IMR-90 (cell line): ENCODE measurements at regions not wholly inside any gene's neighbourhood (a gene's known extent, or its start where the extent isn't known, plus 50 kb on each side); places are given as distances from the start of the nearest gene placed in this dataset.

Experiments
- ATAC-seq: fragments of 200-7000 bp; cut with Tn5 transposase; 2 replicates; pipeline ENCODE4 v1.9.1; 2020; ENCODE audit warnings: low read depth, mild to moderate bottlenecking, moderate library complexity
- BruUV-seq: library from RNA; stranded (reverse); fragments of 400-500 nt; replicated peaks from 2 replicates; lab custom pipeline; 2021; lab: Mats Ljungman, UMichigan
- CTCF ChIA-PET: fragments of 300-600 bp; formaldehyde crosslinking; extraction: SDS; loops from one replicate; lab custom pipeline; 2021; ENCODE audit warnings: antibody characterized with exemption; lab: Yijun Ruan, JAX
- POLR2A ChIA-PET: fragments of 300-600 bp; sonication (Branson Sonifier 250); formaldehyde crosslinking; loops from one replicate; lab custom pipeline; 2022; ENCODE audit warnings: antibody characterized with exemption; ENCODE audit not compliant: unreplicated experiment; lab: Charles Lee
- DNase-seq: peaks from one replicate; pipeline ENCODE4 v3.0.0; 2013
- H2AFZ ChIP-seq: replicated peaks from 2 replicates; pipeline ENCODE3; 2013; ENCODE audit warnings: low read length, mild to moderate bottlenecking; ENCODE audit not compliant: poor library complexity
- H2AK5ac ChIP-seq: 2 replicates; pipeline ENCODE4 v1.6.1; 2013; ENCODE audit warnings: low read depth, low read length, inconsistent platforms
- H2AK9ac ChIP-seq: replicated peaks from 2 replicates; pipeline ENCODE3; 2013; ENCODE audit warnings: mild to moderate bottlenecking, low read depth, low read length, moderate library complexity; ENCODE audit not compliant: poor library complexity
- H2BK120ac ChIP-seq: 2 replicates; pipeline ENCODE4 v1.6.1; 2013; ENCODE audit warnings: low read depth, low read length, inconsistent platforms
- H2BK15ac ChIP-seq: 3 replicates; pipeline ENCODE4 v1.6.1; 2013; ENCODE audit warnings: low read depth, low read length, inconsistent platforms
- H2BK20ac ChIP-seq: 2 replicates; pipeline ENCODE4 v1.6.1; 2013; ENCODE audit warnings: low read depth, mild to moderate bottlenecking, inconsistent platforms, low read length, moderate library complexity
- H2BK5ac ChIP-seq: 2 replicates; pipeline ENCODE4 v1.6.1; 2013; ENCODE audit warnings: mild to moderate bottlenecking, low read depth, low read length, inconsistent platforms; ENCODE audit not compliant: poor library complexity, severe bottlenecking
- H3K14ac ChIP-seq: replicated peaks from 2 replicates; pipeline ENCODE4 v1.6.1; 2013; ENCODE audit warnings: low read depth, low read length, inconsistent platforms
- H3K18ac ChIP-seq: 2 replicates; pipeline ENCODE4 v1.6.1; 2013; ENCODE audit warnings: low read depth, low read length, control low read depth
- H3K23ac ChIP-seq: 2 replicates; pipeline ENCODE4 v1.6.1; 2013; ENCODE audit warnings: low read depth, low read length, inconsistent platforms
- H3K27ac ChIP-seq: 2 replicates; pipeline ENCODE4 v1.5.1; 2013; ENCODE audit warnings: mild to moderate bottlenecking, control low read depth, low read length; ENCODE audit not compliant: insufficient read depth
- H3K27me3 ChIP-seq: 2 replicates; pipeline ENCODE4 v1.6.1; 2013; ENCODE audit warnings: low read length; ENCODE audit not compliant: control insufficient read depth, insufficient read depth
- H3K36me3 ChIP-seq: 2 replicates; pipeline ENCODE4 v1.6.1; 2013; ENCODE audit warnings: low read length, mixed read lengths; ENCODE audit not compliant: control insufficient read depth, insufficient read depth
- H3K4ac ChIP-seq: 2 replicates; pipeline ENCODE4 v1.6.1; 2013; ENCODE audit warnings: low read depth, low read length, inconsistent platforms
- H3K4me1 ChIP-seq: 2 replicates; pipeline ENCODE4 v1.6.1; 2013; ENCODE audit warnings: low read length, mixed read lengths; ENCODE audit not compliant: control insufficient read depth, insufficient read depth
- H3K4me2 ChIP-seq: 2 replicates; pipeline ENCODE4 v1.6.1; 2013; ENCODE audit warnings: low read depth, mild to moderate bottlenecking, control low read depth, low read length, moderate library complexity
- H3K4me3 ChIP-seq: 2 replicates; pipeline ENCODE4 v1.5.1; 2013; ENCODE audit warnings: low read depth, mild to moderate bottlenecking, control low read depth, low read length, moderate library complexity; ENCODE audit not compliant: insufficient read depth
- H3K56ac ChIP-seq: 2 replicates; pipeline ENCODE4 v1.6.1; 2013; ENCODE audit warnings: low read length, inconsistent platforms; ENCODE audit not compliant: insufficient read depth; ENCODE audit errors: extremely low read depth
- H3K79me1 ChIP-seq, 2 experiments: 2 replicates each; pipeline ENCODE4 v1.6.1; 2013; ENCODE audit warnings: low read length in 2 of 2, inconsistent platforms in 1 of 2, low read depth in 1 of 2
- H3K9ac ChIP-seq: 2 replicates; pipeline ENCODE4 v1.6.1; 2013; ENCODE audit warnings: low read depth, low read length, control low read depth
- H3K9me1 ChIP-seq: 2 replicates; pipeline ENCODE4 v1.6.1; 2013; ENCODE audit warnings: low read length, inconsistent platforms; ENCODE audit not compliant: insufficient read depth
- H3K9me3 ChIP-seq: 2 replicates; pipeline ENCODE4 v1.6.1; 2013; ENCODE audit warnings: low read length; ENCODE audit not compliant: control insufficient read depth, insufficient read depth
- H4K20me1 ChIP-seq: 2 replicates; pipeline ENCODE4 v1.6.1; 2013; ENCODE audit warnings: low read length, inconsistent platforms; ENCODE audit not compliant: insufficient read depth
- H4K5ac ChIP-seq: 2 replicates; pipeline ENCODE4 v1.6.1; 2013; ENCODE audit warnings: mild to moderate bottlenecking, low read depth, low read length, control low read depth
- H4K8ac ChIP-seq, 2 experiments: 2 replicates each; pipeline ENCODE4 v1.6.1; 2013; ENCODE audit warnings: low read depth in 2 of 2, low read length in 2 of 2, control low read depth in 1 of 2, inconsistent platforms in 1 of 2
- H4K91ac ChIP-seq: 2 replicates; pipeline ENCODE4 v1.6.1; 2013; ENCODE audit warnings: low read depth, low read length, inconsistent platforms; ENCODE audit not compliant: insufficient read depth
- BHLHE40 ChIP-seq: fragments of 150-350 bp; IDR thresholded peaks from 2 replicates; pipeline ENCODE4 v1.6.1; 2016; ENCODE audit warnings: mild to moderate bottlenecking, low read depth, low read length
- CEBPB ChIP-seq: IDR thresholded peaks from 2 replicates; pipeline ENCODE4 v1.6.1; 2012; ENCODE audit warnings: low read depth, low read length, improper control_type of control experiment
- CHD1 ChIP-seq: IDR thresholded peaks from 2 replicates; pipeline ENCODE4 v1.6.1; 2012; ENCODE audit warnings: low read depth, low read length, improper control_type of control experiment
- ELK1 ChIP-seq: fragments of 150-350 bp; IDR thresholded peaks from 2 replicates; pipeline ENCODE4 v1.6.1; 2016; ENCODE audit warnings: low read depth, mild to moderate bottlenecking, low read length, moderate library complexity, borderline replicate concordance
- FOS ChIP-seq: fragments of 150-350 bp; IDR thresholded peaks from 2 replicates; pipeline ENCODE4 v1.6.1; 2016; ENCODE audit warnings: low read depth, low read length
- MAFK ChIP-seq: IDR thresholded peaks from 2 replicates; pipeline ENCODE4 v1.6.1; 2012; ENCODE audit warnings: low read depth, low read length, improper control_type of control experiment
- MXI1 ChIP-seq: IDR thresholded peaks from 2 replicates; pipeline ENCODE4 v1.6.1; 2012; ENCODE audit warnings: low read depth, mild to moderate bottlenecking, low read length, moderate library complexity, borderline replicate concordance
- POLR2A ChIP-seq: IDR thresholded peaks from 2 replicates; pipeline ENCODE4 v1.6.1; 2012; ENCODE audit warnings: mild to moderate bottlenecking, low read depth, low read length
- RCOR1 ChIP-seq: IDR thresholded peaks from 2 replicates; pipeline ENCODE4 v1.6.1; 2012; ENCODE audit warnings: mild to moderate bottlenecking, low read length, improper control_type of control experiment; ENCODE audit not compliant: insufficient replicate concordance
- SMC3 ChIP-seq: fragments of 150-350 bp; IDR thresholded peaks from 2 replicates; pipeline ENCODE4 v1.6.1; 2016; ENCODE audit warnings: low read depth, mild to moderate bottlenecking, antibody characterized with exemption, low read length, moderate library complexity
- WGBS, 2 experiments: methylation state at CpG; one replicate each; pipeline versions ENCODE4 v1.1.5 to v1.1.7; 2013; ENCODE audit warnings: missing lambda C conversion rate in 2 of 2; ENCODE audit not compliant: insufficient read length in 1 of 2; ENCODE audit errors: extremely low coverage in 2 of 2; 5-methylcytosine and 5-hydroxymethylcytosine counted together
- dilution Hi-C: fragments of 300-500 bp; cut with HindIII; formaldehyde crosslinking; loops from one replicate; pipeline ENCODE4 v1.14.3; 2018; ENCODE audit warnings: low sequenced_read_pairs; ENCODE audit not compliant: unreplicated experiment
- in situ Hi-C: fragments of 300-500 bp; cut with MboI; formaldehyde crosslinking; loops from 3 replicates; pipeline ENCODE4 v1.14.3; 2019; ENCODE audit warnings: low sequenced_read_pairs, inconsistent platforms, mixed read lengths
- intact Hi-C: fragments of 100-400 bp; cut with micrococcal nuclease; formaldehyde crosslinking; loops from 2 replicates; pipeline ENCODE4 v1.10.0; 2022
- TF ChIP-seq, protein P1 (sequence below): conservative IDR thresholded peaks from 2 replicates; pipeline ENCODE4 v1.5.1; 2012; ENCODE audit warnings: mild to moderate bottlenecking, low read depth, low read length, improper control_type of control experiment
- TF ChIP-seq, protein P2 (sequence below): fragments of 150-350 bp; IDR thresholded peaks from 2 replicates; pipeline ENCODE4 v1.6.1; 2017; ENCODE audit warnings: mild to moderate bottlenecking, antibody characterized with exemption, low read length, low read depth

DNA sequence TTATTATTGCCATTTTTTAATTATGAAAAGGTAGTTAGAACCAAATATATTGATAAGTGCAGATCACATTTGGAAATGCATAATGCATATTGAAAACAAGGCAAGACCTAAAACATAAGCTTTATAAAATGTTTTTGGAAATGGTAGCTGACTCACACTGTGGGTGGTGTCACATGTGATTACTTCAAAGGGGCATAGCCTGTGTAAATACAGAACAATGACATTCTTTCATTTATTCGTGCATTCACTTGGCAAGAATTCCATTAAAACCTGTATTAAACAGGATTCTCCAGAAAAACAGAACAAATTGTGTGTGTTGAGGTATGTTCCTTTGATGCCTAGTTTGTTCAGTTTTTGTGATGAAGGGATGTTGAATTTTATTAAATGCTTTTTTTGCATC, 427.3 kb upstream of the ST6GAL2 start:
- no peak overlapping the region for H3K56ac ChIP-seq
- H3K4me3 ChIP-seq: no peak overlapping the region
- ChIA-PET CTCF (no interaction called here), POLR2A (no interaction called here)
- H3K4ac ChIP-seq: no peak overlapping the region
- H4K8ac ChIP-seq: no peak overlapping the region
- H2BK120ac ChIP-seq: no peak overlapping the region
- no peak overlapping the region for H2AK9ac ChIP-seq
- no peak overlapping the region for H3K14ac ChIP-seq
- no peaks in the 10 kb centered on the region for H3K4me1 ChIP-seq
- WGBS, 2 experiments: no CpG with 5 or more reads among the region's 1 CpG
- H3K79me1 ChIP-seq: no peaks in the 10 kb centered on the region
- no peak for TF ChIP-seq RCOR1
- no peak for TF ChIP-seq CHD1
- no peak for TF ChIP-seq SMC3
- TF ChIP-seq, protein P1, sequence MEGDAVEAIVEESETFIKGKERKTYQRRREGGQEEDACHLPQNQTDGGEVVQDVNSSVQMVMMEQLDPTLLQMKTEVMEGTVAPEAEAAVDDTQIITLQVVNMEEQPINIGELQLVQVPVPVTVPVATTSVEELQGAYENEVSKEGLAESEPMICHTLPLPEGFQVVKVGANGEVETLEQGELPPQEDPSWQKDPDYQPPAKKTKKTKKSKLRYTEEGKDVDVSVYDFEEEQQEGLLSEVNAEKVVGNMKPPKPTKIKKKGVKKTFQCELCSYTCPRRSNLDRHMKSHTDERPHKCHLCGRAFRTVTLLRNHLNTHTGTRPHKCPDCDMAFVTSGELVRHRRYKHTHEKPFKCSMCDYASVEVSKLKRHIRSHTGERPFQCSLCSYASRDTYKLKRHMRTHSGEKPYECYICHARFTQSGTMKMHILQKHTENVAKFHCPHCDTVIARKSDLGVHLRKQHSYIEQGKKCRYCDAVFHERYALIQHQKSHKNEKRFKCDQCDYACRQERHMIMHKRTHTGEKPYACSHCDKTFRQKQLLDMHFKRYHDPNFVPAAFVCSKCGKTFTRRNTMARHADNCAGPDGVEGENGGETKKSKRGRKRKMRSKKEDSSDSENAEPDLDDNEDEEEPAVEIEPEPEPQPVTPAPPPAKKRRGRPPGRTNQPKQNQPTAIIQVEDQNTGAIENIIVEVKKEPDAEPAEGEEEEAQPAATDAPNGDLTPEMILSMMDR: no peak
- TF ChIP-seq BHLHE40: no peak
- no peak for TF ChIP-seq MAFK
- TF ChIP-seq, protein P2, sequence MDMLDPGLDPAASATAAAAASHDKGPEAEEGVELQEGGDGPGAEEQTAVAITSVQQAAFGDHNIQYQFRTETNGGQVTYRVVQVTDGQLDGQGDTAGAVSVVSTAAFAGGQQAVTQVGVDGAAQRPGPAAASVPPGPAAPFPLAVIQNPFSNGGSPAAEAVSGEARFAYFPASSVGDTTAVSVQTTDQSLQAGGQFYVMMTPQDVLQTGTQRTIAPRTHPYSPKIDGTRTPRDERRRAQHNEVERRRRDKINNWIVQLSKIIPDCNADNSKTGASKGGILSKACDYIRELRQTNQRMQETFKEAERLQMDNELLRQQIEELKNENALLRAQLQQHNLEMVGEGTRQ: no peak
- no peak for TF ChIP-seq CEBPB
- TF ChIP-seq POLR2A: no peak
- TF ChIP-seq ELK1: no peak
- TF ChIP-seq FOS: no peak
- TF ChIP-seq MXI1: no peak
- intact Hi-C loops (no loop called here), in situ Hi-C loops (no loop called here), dilution Hi-C loops (no loop called here)
- no peak for ATAC-seq
- H3K18ac ChIP-seq: no peak overlapping the region
- no peak overlapping the region for H3K4me2 ChIP-seq
- no peak overlapping the region for H4K91ac ChIP-seq
- DNase-seq: no peak
- 0 out of 2 replicates have a peak, but pooled peaks cover 2% of the 10 kb centered on the region for H3K9me3 ChIP-seq
- no peaks in the 10 kb centered on the region for H4K20me1 ChIP-seq
- no peak overlapping the region for H3K9ac ChIP-seq
- H2AK5ac ChIP-seq: no peak overlapping the region
- H2BK5ac ChIP-seq: no peak overlapping the region
- no peak overlapping the region for H3K27ac ChIP-seq
- H3K23ac ChIP-seq: no peak overlapping the region
- H2BK15ac ChIP-seq: no peak overlapping the region
- H3K27me3 ChIP-seq: no peaks in the 10 kb centered on the region
- no peak overlapping the region for H2BK20ac ChIP-seq
- no peaks in the 10 kb centered on the region for H3K36me3 ChIP-seq
- H4K5ac ChIP-seq: no peak overlapping the region
- BruUV-seq: no TSS peak
- no peaks in the 10 kb centered on the region for H3K9me1 ChIP-seq
- no peak overlapping the region for H2AFZ ChIP-seq
